NCI-H226 (cell line): ENCODE measurements at regions not wholly inside any gene's neighbourhood (a gene's known extent, or its start where the extent isn't known, plus 50 kb on each side); places are given as distances from the start of the nearest gene placed in this dataset.
"Not testable (repeated sequence)": the region's sequence is repeated elsewhere in the genome, so short reads cannot be mapped to it uniquely, and the experiment has no call there.

Experiments
- DNase-seq: peaks from one replicate; pipeline ENCODE4 v3.0.0-alpha.2; 2015

- no peak for DNase-seq
These were observed 1104.4 kb upstream of the SEMA6A start for GRCh38 chr5:117679046-117679445.

GRCh38 chr5:117675646-117676045 is 1101.0 kb upstream of the SEMA6A start:
- DNase-seq, result no peak

GRCh38 chr5:117671551-117671950 is 1096.9 kb upstream of the SEMA6A start:
- no peak for DNase-seq

GRCh38 chr5:117667105-117667504 is 1092.5 kb upstream of the SEMA6A start:
- DNase-seq, result no peak

GRCh38 chr5:117665121-117665520 is 1090.5 kb upstream of the SEMA6A start:
- DNase-seq, result no peak

DNA sequence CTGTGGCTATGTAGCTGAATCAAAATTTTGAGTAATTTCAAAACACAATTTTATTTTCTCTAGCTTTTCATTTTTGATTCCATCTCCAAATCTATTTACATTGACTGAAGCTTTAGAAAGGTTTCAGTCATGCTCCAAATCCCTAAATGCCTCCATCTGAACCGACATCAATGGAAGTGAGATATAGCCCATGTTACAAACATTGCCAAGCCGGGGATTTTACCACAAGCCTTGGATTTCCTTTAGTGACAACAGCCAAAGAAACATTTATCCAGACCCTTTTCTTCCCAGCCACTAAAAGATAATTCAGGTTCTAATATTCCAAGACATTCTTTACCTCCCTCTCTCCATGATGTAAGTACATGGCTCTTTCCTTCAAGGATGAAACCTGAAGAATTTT is 1087.7 kb upstream of the SEMA6A start:
- no peak for DNase-seq

DNA sequence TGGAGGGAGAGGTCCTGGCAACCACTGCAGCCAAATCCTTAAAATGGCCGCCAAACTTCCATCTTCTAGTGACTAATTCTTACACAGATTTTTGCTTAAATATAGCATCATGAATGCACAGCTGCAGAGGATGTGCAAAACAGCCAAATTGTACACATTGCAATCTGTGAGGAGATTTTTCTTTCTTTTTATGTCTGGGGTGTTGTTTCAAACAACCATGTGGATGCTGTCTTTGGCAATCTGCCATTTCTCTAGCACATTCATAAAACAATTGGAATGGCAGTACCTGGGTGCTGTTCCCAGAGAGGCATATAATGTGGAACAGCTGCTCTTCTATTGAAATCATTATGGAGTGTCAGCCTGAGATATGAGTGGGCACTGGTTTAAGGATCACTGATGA is 1082.9 kb upstream of the SEMA6A start:
- no peak for DNase-seq

GRCh38 chr5:117652958-117653280 is 1078.3 kb upstream of the SEMA6A start:
- no peak for DNase-seq

GRCh38 chr5:117652036-117652957 is 1077.7 kb upstream of the SEMA6A start:
- DNase-seq, result no peak

GRCh38 chr5:117649821-117650220 is 1075.2 kb upstream of the SEMA6A start:
- no peak for DNase-seq

GRCh38 chr5:117645400-117645799 is 1070.8 kb upstream of the SEMA6A start:
- no peak for DNase-seq

DNA sequence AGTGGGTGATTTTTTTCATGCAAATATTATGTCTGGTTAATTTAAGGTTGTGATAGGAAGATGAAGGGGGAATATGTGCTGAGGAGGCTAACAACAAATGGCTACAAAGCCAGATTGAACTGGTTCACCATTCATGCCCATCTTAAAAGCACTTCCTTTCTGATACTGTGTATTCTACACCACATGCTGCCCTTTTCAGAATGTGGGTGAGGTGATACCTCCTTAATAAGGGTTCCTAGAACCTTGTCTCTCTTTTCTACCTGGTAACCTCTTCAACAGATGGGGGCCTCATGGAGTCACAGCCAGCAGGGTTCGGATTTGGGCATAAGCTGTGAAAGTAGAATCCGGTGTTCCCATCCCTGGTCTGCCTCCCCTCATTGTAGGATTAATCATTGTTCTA is 1064.0 kb upstream of the SEMA6A start:
- DNase-seq, result no peak

GRCh38 chr5:117633093-117633492 is 1058.5 kb upstream of the SEMA6A start:
- no peak for DNase-seq

DNA sequence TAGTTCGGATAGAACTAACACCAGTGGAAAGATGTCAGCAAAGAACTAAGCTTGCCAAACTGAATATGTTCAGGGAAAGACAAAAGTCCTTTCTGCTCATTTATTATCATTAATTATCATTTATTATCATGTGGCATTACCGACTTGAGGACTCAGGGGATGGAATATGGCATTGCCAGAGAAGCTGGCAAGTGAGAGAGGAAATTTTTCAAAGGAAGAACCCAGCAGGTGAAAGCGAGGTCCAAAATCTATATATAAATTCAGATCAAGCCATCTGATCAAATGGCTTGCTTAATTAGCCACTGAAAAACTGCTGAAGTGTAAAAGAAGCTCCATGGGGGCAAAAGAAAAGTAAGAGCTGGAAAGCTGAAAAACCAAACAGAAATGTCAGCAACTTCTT is 1049.6 kb upstream of the SEMA6A start:
- DNase-seq, result no peak

- DNase-seq, result no peak
These were observed 1048.6 kb upstream of the SEMA6A start for GRCh38 chr5:117623042-117623805.

GRCh38 chr5:117621921-117622320 is 1047.3 kb upstream of the SEMA6A start:
- no peak for DNase-seq

DNA sequence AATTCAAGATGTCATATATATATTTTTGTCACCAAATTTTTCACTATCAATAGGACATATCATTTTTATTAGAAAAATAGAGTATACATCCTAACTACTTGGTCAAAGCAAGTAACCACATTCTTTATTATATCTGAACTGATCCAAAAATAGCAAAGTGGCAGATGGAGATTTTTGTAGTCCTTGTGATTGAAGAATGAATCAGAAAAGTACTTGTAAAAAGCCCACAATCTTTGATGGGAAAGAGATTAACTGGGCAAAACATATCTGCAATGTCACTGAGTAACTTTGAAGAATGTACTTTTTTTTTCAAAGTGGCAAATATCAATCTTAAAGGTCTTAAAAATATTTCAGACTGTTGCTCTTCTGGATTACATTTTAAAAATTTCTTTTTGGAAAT is 1040.6 kb upstream of the SEMA6A start:
- no peak for DNase-seq

DNA sequence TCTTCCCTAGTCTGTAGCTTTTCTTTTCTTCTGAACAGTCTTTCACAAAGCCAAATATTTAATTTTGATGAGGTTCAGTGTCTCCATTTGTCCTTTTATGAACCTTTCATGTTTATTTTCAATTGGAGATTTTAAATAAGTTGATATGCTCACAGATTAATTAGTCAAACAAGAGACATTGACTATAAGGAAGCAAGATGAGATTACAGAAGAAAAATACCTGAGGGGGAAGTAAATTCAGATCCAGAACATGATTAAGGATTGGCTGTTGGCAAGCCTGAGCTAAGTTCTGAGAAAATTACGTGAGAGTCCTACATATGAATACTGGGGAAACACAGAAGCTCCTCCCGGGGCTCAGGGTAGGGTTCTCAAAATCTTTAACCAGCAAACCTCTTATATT is 1039.8 kb upstream of the SEMA6A start:
- DNase-seq, result no peak

- DNase-seq, result no peak
These were observed 1030.2 kb upstream of the SEMA6A start for GRCh38 chr5:117604845-117605244.

- not testable (repeated sequence) for DNase-seq
These were observed 1025.2 kb upstream of the SEMA6A start for GRCh38 chr5:117599811-117600210.

GRCh38 chr5:117594166-117594565 is 1019.5 kb upstream of the SEMA6A start:
- DNase-seq, result no peak

DNA sequence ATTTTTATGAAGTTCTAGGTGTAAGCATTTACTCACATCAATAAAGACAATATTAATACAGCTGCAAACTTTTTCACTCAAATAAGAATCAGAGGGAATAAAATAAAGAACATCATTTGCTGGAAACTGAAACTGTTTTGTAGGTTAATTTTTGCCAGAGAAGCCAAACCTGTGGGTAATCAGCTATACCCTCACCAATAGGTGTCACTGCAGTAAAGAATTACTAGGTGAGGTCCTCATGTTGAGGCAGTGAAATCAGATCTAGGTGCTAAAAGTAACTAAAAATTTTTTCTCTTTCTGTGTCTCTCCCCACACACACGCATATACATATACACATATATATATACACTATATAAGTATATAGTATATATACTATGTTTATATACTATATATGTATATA is 1016.3 kb upstream of the SEMA6A start:
- DNase-seq, result no peak

DNA sequence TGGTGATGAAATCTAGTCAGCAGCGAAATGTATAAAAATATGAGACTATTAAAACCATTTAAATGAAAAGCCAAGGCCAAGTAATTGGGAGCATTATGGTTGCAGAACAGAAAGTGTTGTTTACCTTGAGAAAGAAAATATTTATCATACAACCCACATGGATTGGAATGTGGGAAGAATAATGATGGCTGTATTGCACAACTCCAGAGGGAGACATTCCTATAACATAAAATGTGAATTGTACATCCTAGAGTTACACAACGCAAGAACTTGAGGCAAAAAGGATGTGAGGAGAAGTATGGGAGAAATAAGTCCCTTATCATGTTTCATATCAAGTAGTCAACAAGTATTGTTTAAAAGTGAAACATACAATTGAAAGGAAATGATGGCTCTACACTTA is 1014.0 kb upstream of the SEMA6A start:
- DNase-seq, result no peak

GRCh38 chr5:117587111-117587510 is 1012.5 kb upstream of the SEMA6A start:
- DNase-seq, result no peak
